Midbrain (tissue), 1 donor: ENCODE measurements at regions not wholly inside any gene's neighbourhood (a gene's known extent, or its start where the extent isn't known, plus 50 kb on each side); places are given as distances from the start of the nearest gene placed in this dataset.
"Not testable (repeated sequence)": the region's sequence is repeated elsewhere in the genome, so short reads cannot be mapped to it uniquely, and the experiment has no call there.

Source experiments
- DNase-seq: peaks from one replicate; lab custom pipeline; 2025; lab: John Stamatoyannopoulos, UW

- DNase-seq = no peak
These were observed 93.2 kb downstream of the ZNF680 start for GRCh38 chr7:64469673-64470072.

- DNase-seq = no peak
These were observed 97.3 kb downstream of the ZNF680 start for GRCh38 chr7:64465551-64465950.

GRCh38 chr7:64463636-64464375, 99.1 kb downstream of the ZNF680 start:
- peak; percentile 42 for DNase-seq

- not testable (repeated sequence) for DNase-seq
These were observed 103.0 kb downstream of the ZNF680 start for GRCh38 chr7:64459858-64460257.

GRCh38 chr7:64433590-64433989, 119.8 kb downstream of the ZNF736 start:
- DNase-seq = no peak

GRCh38 chr7:64431838-64432237, 118.1 kb downstream of the ZNF736 start:
- DNase-seq = no peak

- no peak for DNase-seq
These were observed 115.5 kb downstream of the ZNF736 start for GRCh38 chr7:64429232-64429631.

- not testable (repeated sequence) for DNase-seq
These were observed 111.7 kb downstream of the ZNF736 start for GRCh38 chr7:64425436-64425835.

GRCh38 chr7:64407148-64407547, 93.4 kb downstream of the ZNF736 start:
- no peak for DNase-seq
